ENCODE measurements at regions not wholly inside any gene's neighbourhood (a gene's known extent, or its start where the extent isn't known, plus 50 kb on each side); places are given as distances from the start of the nearest gene placed in this dataset.
A peak's percentile ranks its signal among the peaks of the same experiment; 100 is the strongest.

GRCh38 chr3:117927825-117928224, 1106.8 kb downstream of the IGSF11 start:
- no peak for DNase-seq

GRCh38 chr3:117928836-117929235, 1105.8 kb downstream of the IGSF11 start:
- DNase-seq, result no peak

DNA sequence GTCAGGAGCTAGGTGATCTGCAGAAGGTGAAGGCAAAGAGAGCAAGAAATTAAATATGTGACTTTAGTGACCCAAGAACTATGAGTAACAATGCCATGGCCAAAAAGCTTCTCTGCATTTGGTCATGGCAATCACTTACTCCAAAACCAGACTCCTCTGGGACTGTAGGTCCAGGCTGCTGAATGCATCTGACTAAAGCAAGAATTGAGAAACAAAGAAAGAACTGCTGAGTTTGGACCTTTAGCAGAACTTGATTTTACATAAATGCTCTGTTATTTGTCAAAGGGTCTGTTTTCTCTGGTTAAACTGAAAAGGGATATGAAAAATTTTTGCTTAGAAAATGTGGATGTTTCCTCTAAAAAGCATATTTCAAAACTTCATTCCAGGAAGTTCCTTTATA, 1102.2 kb downstream of the IGSF11 start:
- DNase-seq, result no peak

GRCh38 chr3:117936159-117936558, 1098.5 kb downstream of the IGSF11 start:
- no peak for DNase-seq

- DNase-seq, result no peak
Measured at GRCh38 chr3:117938974-117939373, 1095.7 kb downstream of the IGSF11 start.

- DNase-seq, result no peak
Measured at GRCh38 chr3:117939425-117940027, 1095.1 kb downstream of the IGSF11 start.

GRCh38 chr3:117941015-117941414, 1093.6 kb downstream of the IGSF11 start:
- DNase-seq, result no peak

DNA sequence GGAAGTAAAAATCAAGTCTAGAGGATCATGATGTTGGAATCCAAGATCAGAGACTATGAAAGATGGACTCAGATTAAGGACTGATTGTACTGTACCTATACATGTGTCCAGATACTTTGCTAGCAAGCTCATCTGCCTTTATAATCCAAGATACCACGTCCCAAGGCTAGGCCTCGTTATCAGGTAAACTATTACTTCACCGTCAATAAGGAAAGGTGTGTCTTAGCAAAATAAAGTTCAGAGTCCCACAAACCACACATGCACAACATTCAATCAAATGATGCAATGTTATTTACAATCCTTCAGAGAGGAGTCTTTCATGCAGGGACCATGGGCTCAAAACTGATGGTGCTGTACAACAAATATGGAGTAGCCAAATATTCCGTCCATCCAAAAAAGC, 1092.9 kb downstream of the IGSF11 start:
- DNase-seq, result no peak

- DNase-seq, result no peak
Measured at GRCh38 chr3:117954131-117954530, 1080.5 kb downstream of the IGSF11 start.

DNA sequence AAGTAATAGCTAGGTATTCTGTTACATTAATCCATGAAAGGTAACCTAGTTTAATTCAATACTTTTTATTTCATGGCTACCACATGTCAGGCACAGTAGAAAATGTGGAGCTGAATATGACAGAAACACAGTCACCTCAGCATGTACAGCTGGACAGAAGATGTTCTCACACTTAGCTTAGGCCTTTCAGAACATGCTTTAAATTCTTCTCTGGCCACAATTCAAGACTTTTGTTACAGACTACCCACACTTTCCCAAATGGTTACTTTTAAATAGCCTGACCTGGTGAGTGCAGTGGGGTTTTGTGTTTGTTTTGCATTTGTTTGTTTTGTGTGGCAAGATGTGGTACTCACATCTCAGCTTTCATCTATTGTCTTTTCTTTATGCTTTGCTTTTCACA, 1079.5 kb downstream of the IGSF11 start:
- DNase-seq, result peak; percentile 4

- DNase-seq, result no peak
Measured at GRCh38 chr3:117958027-117958426, 1076.6 kb downstream of the IGSF11 start.

GRCh38 chr3:117962750-117963149, 1071.9 kb downstream of the IGSF11 start:
- peak; percentile 16 for DNase-seq

DNA sequence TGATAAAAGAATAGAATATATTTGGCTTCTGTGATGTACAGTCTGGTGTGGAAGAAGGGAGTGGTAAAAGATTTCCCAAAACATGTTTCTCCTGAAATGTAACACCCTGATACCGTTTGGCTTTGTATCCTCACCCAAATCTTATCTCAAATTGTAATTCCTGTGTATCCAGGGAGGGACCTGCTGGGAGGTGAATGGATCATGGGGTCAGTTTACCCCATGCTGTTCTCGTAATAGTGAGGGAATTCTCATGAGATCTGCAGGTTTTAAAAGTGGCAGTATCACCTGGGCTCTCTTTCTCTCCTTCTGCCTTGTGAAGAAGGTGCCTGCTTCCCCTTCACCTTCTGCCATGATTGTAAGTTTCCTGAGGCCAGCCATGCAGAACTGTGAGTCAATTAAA, 1070.8 kb downstream of the IGSF11 start:
- DNase-seq, result no peak

GRCh38 chr3:117964814-117965213, 1069.8 kb downstream of the IGSF11 start:
- DNase-seq, result no peak

GRCh38 chr3:117977504-117978228, 1057.0 kb downstream of the IGSF11 start:
- no peak for DNase-seq

- DNase-seq, result no peak
Measured at GRCh38 chr3:117979466-117979865, 1055.2 kb downstream of the IGSF11 start.

- DNase-seq, result no peak
Measured at GRCh38 chr3:117987256-117987655, 1047.4 kb downstream of the IGSF11 start.

- DNase-seq, result no peak
Measured at GRCh38 chr3:117989982-117990381, 1044.7 kb downstream of the IGSF11 start.

GRCh38 chr3:117990627-117991026, 1044.0 kb downstream of the IGSF11 start:
- no peak for DNase-seq

DNA sequence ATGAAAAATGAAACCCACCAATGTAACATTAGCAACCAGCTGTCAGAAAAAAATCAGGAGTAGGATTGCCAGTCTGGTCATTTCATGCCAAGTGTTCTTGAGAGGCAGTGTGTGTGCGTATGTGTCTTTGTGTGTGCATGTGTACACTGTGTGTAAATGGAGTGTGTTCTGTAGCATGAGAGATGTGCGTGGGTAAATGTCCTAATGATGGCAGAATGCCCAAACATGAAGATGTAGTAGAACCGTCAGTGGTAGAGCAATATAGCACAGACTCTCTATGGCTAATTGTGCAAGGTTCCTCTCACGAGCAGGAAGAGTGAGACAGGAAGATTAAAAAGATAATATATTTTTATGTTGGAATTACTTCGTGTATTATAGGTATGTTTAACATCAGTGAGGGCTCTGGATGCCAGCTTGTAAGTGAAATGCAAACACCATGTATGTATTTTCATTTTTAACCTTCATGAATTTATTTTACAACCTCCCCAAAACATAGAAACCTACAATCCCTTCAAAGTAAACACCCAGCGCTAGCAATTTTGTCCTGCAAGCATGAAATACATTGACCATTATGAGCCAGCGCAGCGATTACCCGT, 1038.7 kb downstream of the IGSF11 start:
- no peak for DNase-seq

- DNase-seq, result peak; percentile 77
Measured at GRCh38 chr3:117997201-117998049, 1037.2 kb downstream of the IGSF11 start.

DNA sequence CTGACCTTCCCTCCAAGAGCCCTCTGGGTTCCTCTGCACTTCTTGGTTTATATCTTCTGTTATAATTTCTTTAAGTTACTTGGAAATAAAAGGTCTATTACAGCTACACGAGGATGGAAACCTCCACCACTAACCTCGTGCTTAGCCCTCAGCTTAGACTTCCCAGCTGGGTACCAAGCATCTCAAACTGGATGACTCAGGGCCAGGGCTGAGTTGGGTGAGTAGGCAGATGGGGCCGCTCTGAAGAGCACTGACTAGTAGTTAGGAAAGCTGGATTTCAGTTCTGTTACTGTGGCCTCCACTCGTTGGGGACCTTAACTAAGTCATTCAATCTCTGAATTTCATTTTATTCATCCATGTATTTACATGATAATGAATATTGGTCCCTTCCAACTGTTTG, 1036.6 kb downstream of the IGSF11 start:
- DNase-seq, result peak; percentile 40

- DNase-seq, result no peak
Measured at GRCh38 chr3:118000219-118000618, 1034.4 kb downstream of the IGSF11 start.
